MV-4-11 (cell line): ENCODE measurements at regions not wholly inside any gene's neighbourhood (a gene's known extent, or its start where the extent isn't known, plus 50 kb on each side); places are given as distances from the start of the nearest gene placed in this dataset.

Source experiments
- DNase-seq: peaks from one replicate; lab custom pipeline; 2025; lab: John Stamatoyannopoulos, UW

GRCh38 chr3:31427623-31428022, 105.1 kb upstream of the STT3B start:
- DNase-seq = no peak

- no peak for DNase-seq
Observed at GRCh38 chr3:31431321-31431720, 101.4 kb upstream of the STT3B start.

- no peak for DNase-seq
Observed at GRCh38 chr3:31432897-31433678, 99.6 kb upstream of the STT3B start.

GRCh38 chr3:31433679-31433992, 99.1 kb upstream of the STT3B start:
- DNase-seq = no peak

- no peak for DNase-seq
Observed at GRCh38 chr3:31434819-31435218, 97.9 kb upstream of the STT3B start.

GRCh38 chr3:31436830-31437229, 95.9 kb upstream of the STT3B start:
- DNase-seq = peak; percentile 29

GRCh38 chr3:31438742-31439141, 94.0 kb upstream of the STT3B start:
- no peak for DNase-seq

GRCh38 chr3:31439890-31440750, 92.6 kb upstream of the STT3B start:
- DNase-seq = peak; percentile 46

GRCh38 chr3:31440878-31441277, 91.8 kb upstream of the STT3B start:
- DNase-seq = no peak

GRCh38 chr3:31442755-31443154, 90.0 kb upstream of the STT3B start:
- DNase-seq = peak; percentile 48

- no peak for DNase-seq
Observed at GRCh38 chr3:31444220-31445142, 88.2 kb upstream of the STT3B start.

GRCh38 chr3:31445701-31446100, 87.0 kb upstream of the STT3B start:
- no peak for DNase-seq

GRCh38 chr3:31448035-31448881, 84.5 kb upstream of the STT3B start:
- no peak for DNase-seq

GRCh38 chr3:31448882-31449243, 83.9 kb upstream of the STT3B start:
- peak; percentile 50 for DNase-seq

- no peak for DNase-seq
Observed at GRCh38 chr3:31449318-31449717, 83.4 kb upstream of the STT3B start.

GRCh38 chr3:31450345-31450744, 82.4 kb upstream of the STT3B start:
- no peak for DNase-seq

GRCh38 chr3:31452495-31453106, 80.1 kb upstream of the STT3B start:
- DNase-seq = no peak

- DNase-seq = no peak
Observed at GRCh38 chr3:31453430-31453829, 79.3 kb upstream of the STT3B start.

GRCh38 chr3:31455524-31455923, 77.2 kb upstream of the STT3B start:
- DNase-seq = no peak

GRCh38 chr3:31456373-31456772, 76.4 kb upstream of the STT3B start:
- DNase-seq = peak; percentile 77

- DNase-seq = no peak
Observed at GRCh38 chr3:31461426-31461825, 71.3 kb upstream of the STT3B start.
